Adipocyte (in vitro differentiated cells): ENCODE measurements at regions not wholly inside any gene's neighbourhood (a gene's known extent, or its start where the extent isn't known, plus 50 kb on each side); places are given as distances from the start of the nearest gene placed in this dataset.

Experiments
- DNase-seq: peaks from one replicate; pipeline ENCODE4 v3.0.0-alpha.2; 2015; ENCODE audit warnings: low read depth
- H3K27me3 ChIP-seq: replicated peaks from 2 replicates; pipeline ENCODE4 v1.7.0; 2013; ENCODE audit warnings: mild to moderate bottlenecking, low read length, moderate library complexity; ENCODE audit not compliant: control insufficient read depth, insufficient read depth
- H3K36me3 ChIP-seq: 2 replicates; pipeline ENCODE4 v1.7.0; 2013; ENCODE audit warnings: low read length, mild to moderate bottlenecking, moderate library complexity; ENCODE audit not compliant: control insufficient read depth, insufficient read depth, severe bottlenecking
- H3K4me1 ChIP-seq: 2 replicates; pipeline ENCODE4 v1.7.0; 2013; ENCODE audit warnings: mild to moderate bottlenecking, low read length, moderate library complexity; ENCODE audit not compliant: control insufficient read depth, insufficient read depth
- H3K4me3 ChIP-seq: 2 replicates; pipeline ENCODE4 v1.7.0; 2013; ENCODE audit warnings: mild to moderate bottlenecking, low read length, moderate library complexity
- H3K9ac ChIP-seq: 2 replicates; pipeline ENCODE4 v1.7.0; 2013; ENCODE audit warnings: mild to moderate bottlenecking, low read length, moderate library complexity
- H3K9me3 ChIP-seq: 2 replicates; pipeline ENCODE4 v1.7.0; 2013; ENCODE audit warnings: mild to moderate bottlenecking, low read length, moderate library complexity; ENCODE audit not compliant: control insufficient read depth

DNA sequence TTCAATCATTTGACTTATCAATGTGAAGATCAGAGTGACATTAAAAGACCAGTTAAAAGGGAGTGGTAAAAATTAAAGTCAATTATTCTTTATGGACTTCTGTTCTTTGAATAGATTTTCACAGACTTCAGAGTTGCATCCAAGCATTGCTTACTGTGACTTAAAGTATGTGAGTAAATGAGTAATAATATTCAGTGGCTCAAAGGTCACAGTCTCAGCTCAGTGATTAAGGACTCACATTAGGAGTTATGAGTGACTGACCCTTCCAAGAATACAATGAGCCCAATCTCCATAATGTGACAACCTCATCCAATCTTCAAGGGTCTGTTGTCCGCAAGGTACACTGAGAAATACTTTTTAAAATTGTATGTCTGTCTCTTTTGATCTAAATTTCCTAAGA, 811.2 kb downstream of the BRINP1 start:
- DNase-seq: no peak
- H3K4me3 ChIP-seq: no peak overlapping the region
- H3K9ac ChIP-seq: no peak overlapping the region
- no peaks in the 10 kb centered on the region for H3K36me3 ChIP-seq
- H3K4me1 ChIP-seq: no peaks in the 10 kb centered on the region
- H3K9me3 ChIP-seq: no peaks in the 10 kb centered on the region
- no peaks in the 10 kb centered on the region for H3K27me3 ChIP-seq

DNA sequence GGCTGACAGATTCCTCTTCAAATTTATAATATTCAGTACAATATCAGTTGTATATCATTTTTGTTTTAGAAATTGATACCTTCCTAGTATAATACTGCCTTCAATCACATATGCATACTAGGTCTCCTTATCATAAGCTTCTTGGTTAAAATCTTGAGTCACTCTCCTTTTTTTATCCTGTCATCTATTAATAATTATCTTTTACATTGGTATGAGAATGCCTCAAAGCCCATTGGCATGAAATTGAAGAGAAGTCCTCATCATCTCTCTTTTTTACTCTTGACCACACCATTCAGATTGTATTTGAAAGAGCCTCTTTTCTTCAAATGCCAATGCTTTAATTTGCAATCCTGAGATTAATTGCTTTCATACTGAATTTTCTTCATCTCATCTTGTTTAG, 810.3 kb downstream of the BRINP1 start:
- no peaks in the 10 kb centered on the region for H3K9me3 ChIP-seq
- H3K36me3 ChIP-seq: no peaks in the 10 kb centered on the region
- H3K9ac ChIP-seq: no peak overlapping the region
- H3K4me1 ChIP-seq: no peaks in the 10 kb centered on the region
- DNase-seq: no peak
- H3K4me3 ChIP-seq: no peak overlapping the region
- no peaks in the 10 kb centered on the region for H3K27me3 ChIP-seq

DNA sequence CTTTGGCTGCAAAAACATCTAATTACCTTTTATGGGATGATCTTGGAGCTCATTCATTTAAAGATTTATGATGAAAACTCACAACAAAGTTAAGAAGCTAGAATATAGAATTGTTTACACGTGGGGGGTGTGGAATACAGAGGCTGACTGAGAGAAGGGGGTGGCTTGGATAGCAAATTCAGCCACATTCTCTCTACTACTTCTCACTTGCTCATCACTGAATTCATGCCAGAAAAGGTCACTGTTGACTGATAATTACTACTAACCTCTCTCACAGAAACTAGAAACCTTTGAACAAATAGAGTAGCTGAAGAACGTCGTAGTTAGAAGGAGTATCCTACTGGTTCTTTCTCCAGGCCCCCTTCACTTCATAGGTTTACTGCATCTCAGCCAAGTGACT, 808.2 kb downstream of the BRINP1 start:
- Histone ChIP-seq H3K36me3 (no peaks in the 10 kb centered on the region), H3K9me3 (no peaks in the 10 kb centered on the region), H3K4me3 (no peak overlapping the region), H3K4me1 (no peaks in the 10 kb centered on the region), H3K27me3 (no peaks in the 10 kb centered on the region), H3K9ac (no peak overlapping the region)
- no peak for DNase-seq

DNA sequence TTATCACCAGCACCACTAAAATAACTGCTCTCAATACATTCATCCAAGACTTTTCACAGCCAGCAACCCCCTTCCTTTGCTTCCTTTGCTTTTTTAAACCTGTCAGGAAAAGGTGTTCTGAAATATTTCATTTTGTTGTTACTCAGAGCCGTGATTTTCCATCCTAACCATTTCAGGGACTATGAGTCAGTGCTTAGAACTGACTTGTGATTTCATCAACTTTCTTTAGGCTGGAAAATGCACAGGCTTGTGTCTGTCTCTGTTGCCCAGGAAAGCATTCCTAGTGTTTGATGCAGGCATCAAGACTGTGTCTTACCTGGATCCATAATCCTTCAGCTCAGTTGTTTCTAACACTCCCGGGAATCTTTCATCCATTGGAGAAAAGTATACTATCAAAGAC, 805.6 kb downstream of the BRINP1 start:
- Histone ChIP-seq H3K4me3 (no peak overlapping the region), H3K27me3 (no peaks in the 10 kb centered on the region), H3K36me3 (no peaks in the 10 kb centered on the region), H3K9ac (no peak overlapping the region), H3K9me3 (no peaks in the 10 kb centered on the region), H3K4me1 (no peaks in the 10 kb centered on the region)
- peak; percentile 45 for DNase-seq

DNA sequence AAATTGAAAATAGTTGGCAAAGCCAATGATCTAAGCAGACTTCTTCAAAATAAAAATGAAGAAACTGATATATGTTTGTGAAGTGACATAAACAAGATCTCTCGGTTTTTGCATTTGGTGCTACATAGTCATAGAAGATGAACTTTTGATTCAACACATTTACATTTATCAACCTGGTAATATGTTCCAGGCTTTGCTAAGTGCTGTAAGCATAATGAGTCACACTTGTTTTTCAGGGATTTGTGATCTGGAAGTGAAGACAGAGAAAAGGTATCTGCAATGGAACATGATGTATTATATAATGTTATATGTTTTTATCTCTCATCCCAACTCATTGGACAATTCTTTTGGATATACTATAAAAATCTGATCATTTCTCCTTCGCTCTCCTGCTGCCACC, 801.4 kb downstream of the BRINP1 start:
- Histone ChIP-seq H3K4me3 (no peak overlapping the region), H3K27me3 (no peaks in the 10 kb centered on the region), H3K36me3 (no peaks in the 10 kb centered on the region), H3K9ac (no peak overlapping the region), H3K9me3 (no peaks in the 10 kb centered on the region), H3K4me1 (peaks cover 4% of the 10 kb centered on the region)
- DNase-seq: no peak

DNA sequence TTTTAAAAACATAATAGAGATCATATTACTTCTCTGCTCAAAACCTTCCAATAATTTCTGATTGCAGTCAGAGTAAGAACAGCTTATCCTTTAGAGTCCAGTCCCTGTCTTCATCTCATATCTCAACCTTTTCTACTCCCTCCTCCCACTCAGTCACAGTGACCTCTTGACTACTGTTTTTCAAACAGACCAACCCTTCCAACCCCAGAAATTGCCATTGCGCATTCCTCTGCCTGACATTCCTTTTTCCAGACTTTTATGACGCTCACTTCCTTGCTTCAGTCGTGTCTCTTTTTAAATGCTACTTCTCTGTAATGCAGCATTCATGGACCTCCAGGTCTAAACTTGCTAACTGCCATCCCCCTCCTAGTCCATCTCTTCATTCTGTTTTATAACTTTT, 800.5 kb downstream of the BRINP1 start:
- Histone ChIP-seq H3K9ac (no peak overlapping the region), H3K9me3 (no peaks in the 10 kb centered on the region), H3K4me3 (no peak overlapping the region), H3K36me3 (no peaks in the 10 kb centered on the region), H3K4me1 (peaks cover 4% of the 10 kb centered on the region), H3K27me3 (no peaks in the 10 kb centered on the region)
- no peak for DNase-seq

DNA sequence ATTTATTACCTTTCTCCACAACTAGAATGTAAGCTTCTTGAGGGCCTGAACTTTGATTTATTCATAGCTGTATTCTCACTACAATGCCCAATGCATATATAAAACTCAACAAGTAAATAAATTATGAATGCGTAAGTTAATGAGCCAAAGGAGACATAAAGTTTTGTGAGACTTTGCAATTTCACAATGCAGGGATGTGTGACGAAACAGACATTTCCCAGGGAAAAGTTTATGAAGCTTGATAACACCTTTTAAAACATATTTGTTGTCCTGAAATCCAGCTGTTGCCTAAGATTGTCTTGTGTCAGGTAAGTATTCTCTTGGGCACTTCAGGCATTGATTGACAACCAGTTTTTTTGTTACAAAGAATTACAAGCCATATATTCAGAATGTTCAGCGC, 800.1 kb downstream of the BRINP1 start:
- no peaks in the 10 kb centered on the region for H3K27me3 ChIP-seq
- DNase-seq: no peak
- H3K9ac ChIP-seq: no peak overlapping the region
- peaks cover 4% of the 10 kb centered on the region for H3K4me1 ChIP-seq
- no peaks in the 10 kb centered on the region for H3K36me3 ChIP-seq
- H3K9me3 ChIP-seq: no peaks in the 10 kb centered on the region
- H3K4me3 ChIP-seq: no peak overlapping the region

DNA sequence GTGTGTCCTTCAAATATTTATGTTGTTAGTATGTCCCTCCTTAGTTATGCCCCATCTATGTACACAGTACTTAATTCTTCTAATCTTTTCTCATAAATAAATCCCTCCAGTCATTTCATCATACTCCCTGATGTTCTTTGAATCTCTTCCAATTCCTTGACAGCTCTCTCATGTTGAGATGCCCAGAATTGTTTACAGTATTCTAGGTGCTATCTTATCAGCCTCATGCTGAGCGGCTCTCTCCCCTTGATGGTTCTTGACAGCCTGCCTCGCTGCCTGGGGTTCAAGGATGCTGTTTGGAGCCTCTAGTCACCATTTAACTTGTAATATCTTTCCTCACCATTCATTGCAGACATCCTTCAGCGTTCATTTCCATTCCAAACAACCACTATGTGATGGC, 799.2 kb downstream of the BRINP1 start:
- Histone ChIP-seq H3K9ac (no peak overlapping the region), H3K36me3 (no peaks in the 10 kb centered on the region), H3K4me1 (peaks cover 4% of the 10 kb centered on the region), H3K9me3 (no peaks in the 10 kb centered on the region), H3K4me3 (no peak overlapping the region), H3K27me3 (no peaks in the 10 kb centered on the region)
- DNase-seq: no peak

DNA sequence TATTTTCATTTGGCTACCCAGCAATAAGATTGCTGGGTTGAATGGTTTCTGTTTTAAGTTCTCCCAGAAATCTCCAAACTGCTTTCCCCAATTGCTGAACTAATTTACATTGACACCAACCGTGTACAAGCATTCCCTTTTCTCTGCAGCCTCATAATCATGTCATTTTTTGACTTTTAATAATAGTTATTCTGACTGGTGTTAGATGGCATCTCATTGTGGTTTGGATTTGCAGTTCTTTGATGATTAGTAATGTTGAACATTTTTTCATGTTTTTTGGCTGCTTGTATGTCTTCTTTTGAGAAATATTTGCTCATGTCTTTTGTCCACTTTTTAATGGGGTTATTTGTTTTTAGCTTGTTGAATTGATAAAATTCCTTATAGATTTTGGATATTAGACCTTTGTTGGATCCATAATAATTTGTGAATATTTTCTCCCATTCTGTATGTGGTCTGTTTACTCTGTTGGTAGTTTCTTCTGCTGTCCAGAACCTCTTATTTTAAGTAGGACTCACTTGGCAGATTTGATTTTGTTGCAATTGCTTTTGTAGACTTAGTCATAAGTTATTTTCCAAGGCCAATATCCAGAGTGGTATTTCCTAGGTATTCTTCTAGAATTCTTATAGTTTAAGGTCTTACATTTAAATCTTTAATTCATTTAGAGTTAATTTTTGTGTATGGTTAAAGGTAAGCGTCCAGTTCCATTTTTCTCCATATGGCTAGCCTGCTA, 793.7 kb downstream of the BRINP1 start:
- no peaks in the 10 kb centered on the region for H3K27me3 ChIP-seq
- peaks cover 8% of the 10 kb centered on the region for H3K4me1 ChIP-seq
- no peaks in the 10 kb centered on the region for H3K36me3 ChIP-seq
- H3K4me3 ChIP-seq: no peak overlapping the region
- peaks cover 9% of the 10 kb centered on the region for H3K9me3 ChIP-seq
- DNase-seq: no peak
- no peak overlapping the region for H3K9ac ChIP-seq

DNA sequence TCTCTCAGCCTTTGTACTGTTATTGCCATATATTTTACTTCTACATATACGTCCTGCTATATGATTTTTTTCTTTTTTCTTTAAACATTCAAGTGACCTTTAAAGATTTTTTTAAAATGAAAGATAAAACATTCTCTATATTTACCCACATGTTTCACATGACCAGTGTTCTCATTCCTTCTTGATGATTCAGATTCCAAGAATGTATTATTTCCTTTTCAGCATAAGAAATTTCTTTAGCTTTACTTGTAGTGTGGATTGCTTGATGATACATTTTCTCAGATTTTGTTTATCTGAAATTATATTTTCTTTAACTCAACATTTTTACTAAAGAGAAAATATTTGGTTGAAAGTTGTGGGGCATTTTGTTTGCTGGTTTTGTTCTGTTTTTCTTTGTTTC, 792.1 kb downstream of the BRINP1 start:
- Histone ChIP-seq H3K4me1 (peaks cover 8% of the 10 kb centered on the region), H3K27me3 (no peaks in the 10 kb centered on the region)
- peak; percentile 70 for DNase-seq

DNA sequence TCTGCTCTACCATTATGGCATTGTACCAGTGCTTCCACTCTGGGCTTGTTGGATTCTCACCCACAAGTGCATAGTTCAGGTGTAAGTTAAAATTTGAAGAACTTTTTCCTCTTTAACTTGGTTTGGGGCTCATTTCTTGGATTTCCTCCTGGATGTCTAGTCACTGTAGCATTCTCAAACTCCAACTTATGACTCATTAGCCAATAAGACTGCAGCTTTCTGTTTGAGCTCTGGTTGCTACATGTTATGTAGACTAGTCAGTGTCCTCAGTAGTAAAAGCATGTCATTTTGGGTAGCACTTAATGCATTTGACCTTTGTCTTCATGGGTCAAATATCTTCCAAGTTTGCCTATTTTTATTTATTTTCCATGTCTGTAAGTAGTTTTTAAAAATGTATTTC, 790.8 kb downstream of the BRINP1 start:
- Histone ChIP-seq H3K9ac (peak overlapping the region; percentile 54), H3K9me3 (peaks cover 9% of the 10 kb centered on the region), H3K27me3 (no peaks in the 10 kb centered on the region), H3K4me3 (peak overlapping the region; percentile 9), H3K4me1 (peaks cover 8% of the 10 kb centered on the region), H3K36me3 (no peaks in the 10 kb centered on the region)
- peak; percentile 54 for DNase-seq

More for the DNA sequence above, 792.1 kb downstream of the BRINP1 start:
- H3K9me3 ChIP-seq: peaks cover 9% of the 10 kb centered on the region
- H3K36me3 ChIP-seq: no peaks in the 10 kb centered on the region
- H3K9ac ChIP-seq: peak overlapping the region; percentile 54
- H3K4me3 ChIP-seq: peak overlapping the region; percentile 6

DNA sequence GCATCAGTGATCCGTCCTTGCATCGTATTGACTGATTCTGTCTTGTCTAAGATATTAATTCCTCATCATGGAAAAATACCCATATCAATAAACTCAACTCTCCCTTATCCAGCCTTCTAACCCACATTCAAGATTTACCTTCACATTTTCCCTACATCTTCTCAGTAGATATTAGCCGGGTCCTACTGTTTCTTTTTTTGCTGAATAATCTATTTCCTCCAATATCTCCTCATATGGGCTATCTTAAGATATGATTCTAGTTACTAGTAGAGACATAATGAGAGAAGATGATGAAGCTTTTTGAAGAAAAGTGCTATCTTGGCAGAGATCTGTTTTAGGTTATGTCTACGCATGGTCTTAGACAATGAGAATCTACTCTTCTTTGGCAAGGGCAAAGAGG, 785.8 kb downstream of the BRINP1 start:
- Histone ChIP-seq H3K36me3 (no peaks in the 10 kb centered on the region), H3K9ac (no peak overlapping the region), H3K27me3 (no peaks in the 10 kb centered on the region), H3K9me3 (no peaks in the 10 kb centered on the region), H3K4me1 (peaks cover 2% of the 10 kb centered on the region), H3K4me3 (no peak overlapping the region)
- DNase-seq: no peak
